ENCODE measurements at regions not wholly inside any gene's neighbourhood (a gene's known extent, or its start where the extent isn't known, plus 50 kb on each side); places are given as distances from the start of the nearest gene placed in this dataset.

GRCh38 chr2:150293771-150294170 lies 193.7 kb downstream of the RND3 start:
- Histone ChIP-seq H3K27ac (no peak overlapping the region), H3K9me3 (no peaks in the 10 kb centered on the region), H3K4me3 (no peak overlapping the region), H3K36me3 (ENCODE audit: low read depth, missing control alignments) (no peaks in the 10 kb centered on the region), H3K27me3 (no peaks in the 10 kb centered on the region), H3K4me1 (peaks cover 4% of the 10 kb centered on the region)
- TF ChIP-seq POLR2A (IDR thresholded peaks at IDR 0.05) (no peak), CTCF (IDR thresholded peaks at IDR 0.05) (no peak)
- 79 to 81% methylated on average over 4 of the region's 4 CpGs for WGBS, 2 donors
- DNase-seq, result no peak
- intact Hi-C loops (cut with DNase I; ENCODE audit: low total_unique reads), result no loop called here

- intact Hi-C loops (cut with DNase I; ENCODE audit: low total_unique reads), result no loop called here
- Histone ChIP-seq H3K36me3 (ENCODE audit: low read depth, missing control alignments) (no peaks in the 10 kb centered on the region), H3K4me3 (no peak overlapping the region), H3K27me3 (no peaks in the 10 kb centered on the region), H3K9me3 (no peaks in the 10 kb centered on the region), H3K4me1 (peaks cover 4% of the 10 kb centered on the region), H3K27ac (no peak overlapping the region)
- TF ChIP-seq POLR2A (IDR thresholded peaks at IDR 0.05), result no peak
- TF ChIP-seq CTCF (IDR thresholded peaks at IDR 0.05), result no peak
- 91 to 95% methylated on average over 1 of the region's 1 CpG for WGBS, 2 donors
- DNase-seq, result no peak
Measured at GRCh38 chr2:150292807-150293206, 194.7 kb downstream of the RND3 start.

- H3K4me1 ChIP-seq, result peaks cover under 1% of the 10 kb centered on the region
- no peaks in the 10 kb centered on the region for H3K27me3 ChIP-seq
- intact Hi-C loops (cut with DNase I; ENCODE audit: low total_unique reads), result no loop called here
- no peak overlapping the region for H3K4me3 ChIP-seq
- 98 to 100% methylated on average over 1 of the region's 1 CpG for WGBS, 2 donors
- H3K9me3 ChIP-seq, result no peaks in the 10 kb centered on the region
- H3K27ac ChIP-seq, result no peak overlapping the region
- H3K36me3 ChIP-seq (ENCODE audit: low read depth, missing control alignments), result no peaks in the 10 kb centered on the region
- DNase-seq, result no peak
- TF ChIP-seq POLR2A (IDR thresholded peaks at IDR 0.05) (no peak), CTCF (IDR thresholded peaks at IDR 0.05) (no peak)
Measured at GRCh38 chr2:150292192-150292591, 195.3 kb downstream of the RND3 start.

DNA sequence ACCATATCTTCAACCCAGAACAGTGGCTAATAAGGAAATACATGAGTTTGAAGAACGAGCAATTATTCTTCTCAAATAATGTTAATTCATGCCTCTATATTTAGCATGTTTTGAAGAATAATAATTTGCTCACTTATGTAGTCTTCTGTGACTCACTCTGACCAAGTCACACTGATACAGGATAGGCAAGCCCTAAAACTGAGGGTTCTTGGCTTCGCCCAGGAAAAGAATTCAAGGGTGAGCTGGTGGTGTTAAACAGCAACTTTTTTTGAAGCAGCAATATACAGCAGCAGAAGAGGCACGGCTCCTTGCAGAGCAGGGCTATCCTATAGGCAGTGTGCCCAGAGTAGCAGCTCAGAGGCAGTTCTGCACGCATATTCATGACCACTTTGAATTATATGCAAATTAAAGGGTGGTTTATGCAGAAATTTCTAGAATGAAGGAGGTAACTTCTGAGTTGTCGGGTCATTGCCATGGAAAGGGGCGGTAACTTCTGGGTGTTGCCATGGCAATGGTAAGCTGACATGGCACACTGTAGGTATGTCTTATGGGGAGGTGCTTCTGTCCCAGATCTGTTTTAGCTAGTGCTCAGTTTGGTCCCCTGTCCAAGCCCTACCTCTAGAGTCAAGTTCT lies 200.6 kb downstream of the RND3 start:
- H3K9me3 ChIP-seq, result no peaks in the 10 kb centered on the region
- 86 to 90% methylated on average over 6 of the region's 6 CpGs for WGBS, 2 donors
- no peak for DNase-seq
- H3K4me3 ChIP-seq, result no peak overlapping the region
- no peaks in the 10 kb centered on the region for H3K27me3 ChIP-seq
- intact Hi-C loops (cut with DNase I; ENCODE audit: low total_unique reads), result no loop called here
- H3K27ac ChIP-seq, result no peak overlapping the region
- H3K4me1 ChIP-seq, result no peaks in the 10 kb centered on the region
- H3K36me3 ChIP-seq (ENCODE audit: low read depth, missing control alignments), result no peaks in the 10 kb centered on the region
- TF ChIP-seq CTCF (IDR thresholded peaks at IDR 0.05), result no peak
- TF ChIP-seq POLR2A (IDR thresholded peaks at IDR 0.05), result no peak

DNA sequence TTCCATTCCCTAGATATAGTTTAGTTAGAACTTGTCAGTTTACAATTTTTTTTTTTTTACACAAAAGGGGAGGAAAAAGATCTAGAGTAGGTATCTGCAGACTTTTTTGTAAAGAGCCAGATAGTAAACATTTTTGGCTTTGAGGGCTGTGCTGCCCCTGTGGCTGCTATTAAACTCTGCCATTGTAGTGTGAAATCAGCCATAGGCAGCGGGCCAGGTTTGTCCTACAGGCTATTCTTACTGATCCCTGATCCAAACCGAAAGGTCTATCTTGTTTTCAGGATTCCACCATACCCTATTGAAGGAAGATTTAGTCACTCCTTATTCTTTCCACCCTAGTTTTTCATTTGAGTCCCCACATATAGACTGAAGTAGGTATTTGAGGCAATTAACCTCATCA lies 203.4 kb downstream of the RND3 start:
- Histone ChIP-seq H3K27ac (no peak overlapping the region), H3K27me3 (no peaks in the 10 kb centered on the region), H3K36me3 (ENCODE audit: low read depth, missing control alignments) (no peaks in the 10 kb centered on the region), H3K9me3 (no peaks in the 10 kb centered on the region), H3K4me3 (no peak overlapping the region), H3K4me1 (no peaks in the 10 kb centered on the region)
- TF ChIP-seq CTCF (IDR thresholded peaks at IDR 0.05), result no peak
- no peak for TF ChIP-seq POLR2A (IDR thresholded peaks at IDR 0.05)
- WGBS, 2 donors, result 91 to 98% methylated on average over 2 of the region's 2 CpGs
- DNase-seq, result no peak
- intact Hi-C loops (cut with DNase I; ENCODE audit: low total_unique reads), result no loop called here
